Activated CD4-positive, alpha-beta T cell treated with anti-CD3 and anti-CD28 coated beads for 36 hours (primary cell): ENCODE measurements at regions not wholly inside any gene's neighbourhood (a gene's known extent, or its start where the extent isn't known, plus 50 kb on each side); places are given as distances from the start of the nearest gene placed in this dataset.

Experiments used
- ATAC-seq: fragments of 200-7000 bp; cut with Tn5 transposase; one replicate; pipeline ENCODE4 v1.10.0; 2021; ENCODE audit warnings: mild to moderate bottlenecking, moderate library complexity
- CTCF ChIA-PET: fragments of 350-600 bp; sonication (Branson Sonifier 250); formaldehyde crosslinking; loops from one replicate; lab custom pipeline; 2021; ENCODE audit warnings: antibody characterized with exemption; lab: Charles Lee
- POLR2A ChIA-PET: fragments of 350-600 bp; sonication (Branson Sonifier 250); formaldehyde crosslinking; loops from one replicate; lab custom pipeline; 2021; ENCODE audit warnings: antibody characterized with exemption, inconsistent platforms; lab: Charles Lee
- DNase-seq: peaks from one replicate; pipeline ENCODE4 v3.0.0-alpha.2; 2020
- H3K27ac Mint-ChIP-seq: one replicate; pipeline ENCODE4 v1.8.0; 2021; ENCODE audit warnings: mixed read lengths
- H3K27me3 Mint-ChIP-seq: one replicate; pipeline ENCODE4 v1.8.0; 2021; ENCODE audit warnings: mixed read lengths
- H3K36me3 Mint-ChIP-seq: one replicate; pipeline ENCODE4 v1.8.0; 2021; ENCODE audit warnings: low read depth, mixed read lengths
- H3K4me1 Mint-ChIP-seq: one replicate; pipeline ENCODE4 v1.8.0; 2021; ENCODE audit warnings: mixed read lengths
- H3K4me3 Mint-ChIP-seq: one replicate; pipeline ENCODE4 v1.8.0; 2021; ENCODE audit warnings: mild to moderate bottlenecking, moderate library complexity, mixed read lengths
- H3K9me3 Mint-ChIP-seq: one replicate; pipeline ENCODE4 v1.8.0; 2021; ENCODE audit warnings: low read depth, mixed read lengths
- intact Hi-C, 2 experiments: fragments of 100-400 bp; cut with DNase I in 1 of 2; cut with micrococcal nuclease in 1 of 2; formaldehyde crosslinking; loops; one replicate each; pipeline versions ENCODE4 v1.14.2 to v1.15.1; 2022 to 2024; cut with DNase I, micrococcal nuclease

DNA sequence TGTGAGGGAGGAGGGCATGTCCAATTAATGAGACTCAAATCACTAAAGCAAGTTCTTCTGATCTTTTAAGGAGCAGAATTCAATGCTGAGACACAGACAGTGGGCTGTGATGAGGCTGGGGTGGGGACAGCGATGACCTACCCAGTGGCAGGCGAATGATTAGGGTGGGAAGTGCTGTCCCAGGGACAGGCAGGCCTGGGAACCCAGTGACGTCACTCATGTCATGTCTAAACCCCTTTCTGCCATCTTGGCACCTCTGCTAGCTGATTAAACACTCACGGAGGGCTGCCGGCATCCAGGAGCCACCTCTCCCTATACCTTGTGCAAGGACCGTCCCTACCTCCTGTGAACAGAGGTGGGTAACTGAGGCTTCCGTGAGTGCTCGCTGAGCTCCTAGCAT is 1235.2 kb downstream of the TBC1D22A start:
- ATAC-seq = no peak
- intact Hi-C loops = no loop called here
- Mint-ChIP-seq H3K4me3 (no peak overlapping the region), H3K9me3 (no peaks in the 10 kb centered on the region), H3K36me3 (no peaks in the 10 kb centered on the region), H3K27ac (no peak overlapping the region), H3K4me1 (no peaks in the 10 kb centered on the region), H3K27me3 (peaks cover under 1% of the 10 kb centered on the region)
- no peak for DNase-seq
- ChIA-PET POLR2A (no interaction called here), CTCF (interaction anchor here (0.5 kb wide), 1 partner anchor 1784 kb away, joined by 4 read pairs; no protein-coding TSS in a partner anchor)

DNA sequence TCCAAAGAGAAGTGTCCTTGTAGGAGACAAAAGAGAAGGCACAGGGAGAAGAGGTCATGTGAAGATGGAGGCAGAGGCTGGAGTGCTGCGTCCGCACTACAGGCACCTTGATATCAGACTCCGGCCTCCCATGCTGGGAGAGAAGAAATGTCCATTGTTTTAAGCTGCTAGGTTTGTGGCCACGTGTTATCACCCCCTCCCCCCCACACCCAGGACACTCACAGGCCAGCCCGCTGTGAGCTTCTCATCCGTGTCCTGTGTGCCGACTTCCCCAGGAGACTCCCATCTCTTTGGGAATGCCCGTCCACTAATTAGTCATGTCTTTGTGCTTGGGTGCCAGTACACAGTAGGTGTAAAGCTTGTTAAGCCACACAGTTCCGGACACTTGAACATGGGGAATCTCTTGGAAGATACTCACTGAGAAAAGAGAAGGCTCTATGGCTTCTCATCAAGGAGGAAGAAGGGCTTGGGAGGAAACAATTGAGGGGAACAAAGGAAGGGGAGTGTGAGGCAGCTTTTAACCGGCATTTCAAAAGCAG is 1234.7 kb downstream of the TBC1D22A start:
- Mint-ChIP-seq H3K36me3 (no peaks in the 10 kb centered on the region), H3K27ac (no peak overlapping the region), H3K27me3 (peaks cover 1% of the 10 kb centered on the region), H3K4me3 (no peak overlapping the region), H3K4me1 (no peaks in the 10 kb centered on the region), H3K9me3 (no peaks in the 10 kb centered on the region)
- ATAC-seq (no peak), DNase-seq (no peak)
- POLR2A ChIA-PET = no interaction called here
- intact Hi-C loops = no loop called here
- CTCF ChIA-PET = interaction anchor here (0.5 kb wide), 1 partner anchor 1784 kb away, joined by 4 read pairs; no protein-coding TSS in a partner anchor

DNA sequence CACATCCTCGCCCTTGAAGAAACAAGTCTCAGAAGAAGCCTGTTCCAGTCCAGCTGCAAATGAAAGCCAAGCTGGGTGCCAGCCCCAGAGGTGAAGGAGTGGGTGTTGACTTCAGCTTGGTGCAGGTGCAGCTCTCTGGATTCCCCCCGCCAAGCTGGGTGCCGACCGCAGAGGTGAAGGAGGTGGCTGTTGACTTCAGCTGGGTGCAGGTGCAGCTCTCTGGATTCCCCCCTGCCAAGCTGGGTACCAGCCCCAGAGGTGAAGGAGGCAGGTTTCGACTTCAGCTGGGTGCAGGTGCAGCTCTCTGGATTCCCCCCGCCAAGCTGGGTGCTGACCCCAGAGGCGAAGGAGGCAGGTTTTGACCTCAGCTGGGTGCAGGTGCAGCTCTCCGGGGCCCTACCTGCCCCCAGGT is 1234.0 kb downstream of the TBC1D22A start:
- DNase-seq (no peak), ATAC-seq (no peak)
- Mint-ChIP-seq H3K36me3 (no peaks in the 10 kb centered on the region), H3K4me1 (no peaks in the 10 kb centered on the region), H3K9me3 (no peaks in the 10 kb centered on the region), H3K27ac (no peak overlapping the region), H3K27me3 (peaks cover 1% of the 10 kb centered on the region), H3K4me3 (no peak overlapping the region)
- CTCF ChIA-PET = interaction anchor here (0.6 kb wide), 1 partner anchor 779 kb away, joined by 5 read pairs; no protein-coding TSS in a partner anchor
- POLR2A ChIA-PET = no interaction called here
- intact Hi-C loops = no loop called here

DNA sequence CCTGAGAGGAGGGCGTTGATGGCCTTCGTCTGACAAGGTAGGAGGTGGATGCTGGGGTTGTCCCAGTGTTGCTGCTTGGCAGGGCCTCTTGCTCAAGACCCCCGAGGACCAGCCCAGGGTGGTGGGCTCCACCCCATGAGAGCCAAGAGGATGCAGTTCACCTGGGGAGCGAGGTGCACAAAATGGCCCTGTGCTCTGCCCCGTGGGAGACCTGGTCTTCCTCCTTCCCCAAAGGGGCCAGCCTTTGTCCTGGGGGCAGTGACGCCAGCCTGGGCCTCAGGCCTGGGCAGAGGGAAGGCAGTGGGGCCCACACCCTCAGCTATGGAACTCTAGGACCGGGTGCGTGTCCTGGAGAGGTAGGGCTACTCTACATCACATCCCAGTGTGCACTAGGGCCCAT is 1233.3 kb downstream of the TBC1D22A start:
- no peak overlapping the region for H3K4me3 Mint-ChIP-seq
- no peak for DNase-seq
- ATAC-seq = no peak
- intact Hi-C loops = no loop called here
- no peaks in the 10 kb centered on the region for H3K36me3 Mint-ChIP-seq
- no peak overlapping the region for H3K27ac Mint-ChIP-seq
- H3K9me3 Mint-ChIP-seq = no peaks in the 10 kb centered on the region
- peaks cover 1% of the 10 kb centered on the region for H3K27me3 Mint-ChIP-seq
- POLR2A ChIA-PET = no interaction called here
- H3K4me1 Mint-ChIP-seq = no peaks in the 10 kb centered on the region
- CTCF ChIA-PET = no interaction called here

DNA sequence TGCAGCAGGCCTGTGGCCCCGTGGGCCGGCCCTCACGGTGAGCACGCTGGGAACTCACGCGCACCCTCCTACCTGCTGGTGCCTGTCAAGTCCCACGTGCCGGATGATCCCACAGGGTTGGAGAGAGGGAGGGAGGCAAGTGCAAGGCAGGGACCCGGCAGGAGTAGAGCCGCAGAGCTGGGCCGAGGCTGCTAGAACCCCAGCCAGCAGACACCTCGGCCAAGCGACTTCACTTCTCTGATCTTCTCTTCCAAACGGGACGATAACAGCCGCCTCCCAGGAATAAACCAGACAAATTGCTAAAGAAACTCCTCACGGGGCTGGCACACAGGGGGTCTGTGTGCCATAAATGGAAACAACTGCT is 1232.8 kb downstream of the TBC1D22A start:
- POLR2A ChIA-PET = no interaction called here
- H3K36me3 Mint-ChIP-seq = no peaks in the 10 kb centered on the region
- peaks cover 1% of the 10 kb centered on the region for H3K27me3 Mint-ChIP-seq
- ATAC-seq = no peak
- no peak overlapping the region for H3K27ac Mint-ChIP-seq
- no peaks in the 10 kb centered on the region for H3K9me3 Mint-ChIP-seq
- H3K4me1 Mint-ChIP-seq = no peaks in the 10 kb centered on the region
- CTCF ChIA-PET = no interaction called here
- H3K4me3 Mint-ChIP-seq = no peak overlapping the region
- intact Hi-C loops = no loop called here
- no peak for DNase-seq

DNA sequence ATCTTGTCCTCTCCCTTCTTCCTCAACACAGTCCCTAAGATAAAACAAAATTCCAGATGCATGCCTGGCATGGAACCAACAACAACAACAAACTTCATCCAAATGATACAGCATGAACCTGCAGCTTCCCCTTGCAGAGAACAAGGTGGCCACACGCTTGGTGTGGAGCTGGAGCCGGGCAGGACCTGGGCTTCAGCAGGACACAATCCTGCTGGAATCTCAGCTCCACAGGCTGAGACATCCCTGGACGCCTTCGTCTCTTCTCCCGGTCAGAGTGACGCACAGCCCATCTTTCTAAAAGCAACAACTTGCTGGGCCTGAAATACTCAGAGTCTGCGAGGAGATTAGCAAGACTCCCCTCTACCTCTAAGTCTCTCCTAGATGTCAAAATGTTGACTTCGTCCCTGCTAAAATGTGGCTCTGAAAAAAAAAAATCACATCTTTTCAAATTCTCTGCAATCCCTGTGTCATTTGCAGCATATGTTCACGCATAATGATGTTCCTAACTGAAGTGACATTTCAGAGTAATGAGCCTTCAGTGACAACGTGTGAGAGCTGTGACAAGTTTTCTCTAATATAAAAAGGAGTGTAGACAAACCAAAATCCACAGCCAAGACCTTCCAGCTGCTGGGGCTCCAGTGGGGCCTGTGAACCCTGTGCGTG is 1232.3 kb downstream of the TBC1D22A start:
- intact Hi-C loops = no loop called here
- Mint-ChIP-seq H3K27me3 (peaks cover 1% of the 10 kb centered on the region), H3K36me3 (no peaks in the 10 kb centered on the region), H3K27ac (no peak overlapping the region), H3K4me3 (no peak overlapping the region), H3K4me1 (no peaks in the 10 kb centered on the region), H3K9me3 (peaks cover under 1% of the 10 kb centered on the region)
- POLR2A ChIA-PET = no interaction called here
- ATAC-seq = no peak
- CTCF ChIA-PET = no interaction called here
- DNase-seq = no peak

DNA sequence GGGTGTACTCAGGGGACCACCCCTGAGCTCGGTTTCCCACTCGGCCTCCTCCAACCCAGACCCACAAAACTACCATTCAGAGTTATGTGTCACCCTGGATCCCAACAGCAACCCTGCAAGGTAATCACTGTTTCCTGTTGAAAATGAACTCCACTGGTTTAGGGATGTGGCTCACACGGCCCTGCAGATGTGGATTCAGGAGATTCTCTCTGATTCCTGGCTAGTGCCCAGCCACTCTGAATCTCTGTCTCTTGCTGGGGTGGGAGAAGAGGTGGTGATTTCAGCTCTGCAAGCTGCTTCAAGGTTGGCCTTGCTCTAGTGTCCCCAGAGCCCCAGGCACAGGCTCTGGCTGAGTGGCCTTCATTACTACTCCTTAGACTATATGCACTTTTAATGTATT is 1231.6 kb downstream of the TBC1D22A start:
- no peak overlapping the region for H3K4me3 Mint-ChIP-seq
- ATAC-seq (no peak), DNase-seq (no peak)
- no peaks in the 10 kb centered on the region for H3K4me1 Mint-ChIP-seq
- H3K27me3 Mint-ChIP-seq = peaks cover 1% of the 10 kb centered on the region
- ChIA-PET CTCF (no interaction called here), POLR2A (no interaction called here)
- no peaks in the 10 kb centered on the region for H3K36me3 Mint-ChIP-seq
- no peak overlapping the region for H3K27ac Mint-ChIP-seq
- intact Hi-C loops = no loop called here
- peaks cover 3% of the 10 kb centered on the region for H3K9me3 Mint-ChIP-seq

DNA sequence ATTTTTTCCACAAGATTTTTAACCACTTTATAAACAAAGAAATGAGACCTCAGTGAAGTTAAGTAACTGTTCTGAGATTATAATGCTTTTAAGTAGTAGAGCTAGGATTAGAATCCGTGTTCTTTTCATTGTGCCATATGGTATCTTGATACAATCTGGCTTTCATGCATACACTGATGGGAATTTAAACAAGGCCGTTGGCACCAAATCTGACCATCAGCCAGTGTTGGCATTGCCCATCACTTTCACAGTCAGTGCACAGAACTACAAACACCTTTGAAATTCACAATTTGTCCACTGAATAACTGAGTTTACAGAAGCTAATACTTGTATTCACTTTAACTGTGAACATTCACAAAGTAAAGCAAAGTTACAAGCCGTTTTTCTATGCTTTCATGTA is 1228.0 kb downstream of the TBC1D22A start:
- Mint-ChIP-seq H3K9me3 (peaks cover 17% of the 10 kb centered on the region), H3K4me3 (no peak overlapping the region), H3K27me3 (peaks cover 1% of the 10 kb centered on the region), H3K4me1 (no peaks in the 10 kb centered on the region), H3K27ac (no peak overlapping the region), H3K36me3 (no peaks in the 10 kb centered on the region)
- intact Hi-C loops = no loop called here
- ATAC-seq (no peak), DNase-seq (no peak)
- POLR2A ChIA-PET = no interaction called here
- CTCF ChIA-PET = no interaction called here

DNA sequence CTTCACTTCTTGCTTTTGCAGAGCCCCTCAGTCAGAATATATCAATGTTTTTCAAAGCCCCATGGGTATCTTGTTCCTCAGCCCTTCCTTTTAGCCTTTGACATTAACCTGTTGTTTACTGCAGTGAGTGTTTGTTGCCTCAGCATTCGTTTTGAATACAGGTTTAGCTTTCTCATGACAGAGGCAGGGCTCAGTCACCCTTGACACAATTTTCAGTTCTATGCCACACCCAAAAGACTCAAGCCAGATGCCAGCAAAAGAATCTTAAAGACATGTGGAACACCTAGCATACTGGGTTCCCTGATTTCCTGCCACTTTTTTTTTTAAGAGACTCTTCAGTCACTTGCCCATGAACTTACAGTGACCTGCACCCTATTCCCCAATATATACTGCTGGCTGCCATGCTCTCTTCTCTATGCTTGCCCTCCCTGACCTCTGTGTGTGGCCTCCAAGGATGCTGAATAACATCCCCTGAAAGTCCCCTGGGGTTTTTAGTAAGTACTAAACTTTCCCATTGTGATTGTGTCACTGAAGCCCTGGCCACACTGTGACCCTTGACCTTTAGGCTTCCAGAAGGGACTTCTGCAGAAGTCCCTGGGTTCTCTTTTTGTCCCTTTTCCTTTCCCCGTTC is 1225.5 kb downstream of the TBC1D22A start:
- POLR2A ChIA-PET = no interaction called here
- DNase-seq = no peak
- Mint-ChIP-seq H3K9me3 (peaks cover 17% of the 10 kb centered on the region), H3K4me1 (no peaks in the 10 kb centered on the region), H3K36me3 (no peaks in the 10 kb centered on the region), H3K4me3 (no peak overlapping the region), H3K27me3 (peaks cover 1% of the 10 kb centered on the region), H3K27ac (no peak overlapping the region)
- no peak for ATAC-seq
- intact Hi-C loops = no loop called here
- CTCF ChIA-PET = interaction anchor here (0.6 kb wide), 1 partner anchor 134 kb away, joined by 3 read pairs; no protein-coding TSS in a partner anchor

DNA sequence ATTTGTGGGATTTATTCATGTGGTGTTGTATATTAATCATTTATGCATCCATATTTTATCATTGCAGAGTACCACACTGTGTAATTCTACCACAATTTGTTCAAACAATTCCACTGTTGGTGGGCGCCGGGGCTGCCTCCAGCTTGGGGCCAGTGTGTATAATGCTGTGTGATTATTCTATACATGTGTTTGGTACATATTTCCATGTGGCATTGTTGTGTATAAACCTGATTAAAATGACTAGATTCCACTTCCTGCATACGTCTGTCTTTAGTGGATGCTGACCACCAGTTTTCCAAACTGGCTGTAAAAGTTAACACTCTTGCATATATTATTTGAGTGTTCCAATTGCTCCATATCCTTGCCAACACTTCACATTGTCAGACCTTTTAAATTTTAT is 1213.8 kb downstream of the TBC1D22A start:
- no peaks in the 10 kb centered on the region for H3K9me3 Mint-ChIP-seq

DNA sequence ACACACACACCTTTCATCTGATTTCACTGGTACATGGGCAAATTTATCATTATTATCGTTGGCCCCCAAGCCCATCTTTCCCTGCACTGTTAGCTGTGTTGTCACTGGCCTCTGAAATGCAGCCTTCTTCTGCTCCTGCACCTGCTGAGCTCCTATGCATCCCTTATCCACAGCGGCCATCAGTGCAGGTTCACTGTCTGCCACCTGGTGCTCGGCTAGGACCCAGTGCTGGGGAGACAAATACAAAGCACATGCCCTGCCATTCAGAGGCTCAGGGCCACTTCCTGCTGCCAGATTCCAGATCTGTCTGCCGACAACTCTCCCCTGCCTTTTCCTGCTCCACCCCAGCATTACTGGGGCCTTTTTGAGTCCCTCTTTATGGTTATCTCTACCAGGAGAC is 1205.4 kb downstream of the TBC1D22A start:
- DNase-seq (no peak), ATAC-seq (no peak)
- no peaks in the 10 kb centered on the region for H3K4me1 Mint-ChIP-seq
- H3K27ac Mint-ChIP-seq = no peak overlapping the region
- POLR2A ChIA-PET = no interaction called here
- H3K9me3 Mint-ChIP-seq = no peaks in the 10 kb centered on the region
- H3K4me3 Mint-ChIP-seq = no peak overlapping the region
- H3K27me3 Mint-ChIP-seq = peaks cover 9% of the 10 kb centered on the region
- CTCF ChIA-PET = no interaction called here
- H3K36me3 Mint-ChIP-seq = no peaks in the 10 kb centered on the region
- intact Hi-C loops = no loop called here

More for the DNA sequence above, 1213.8 kb downstream of the TBC1D22A start:
- no peak for DNase-seq
- CTCF ChIA-PET = no interaction called here
- no peak for ATAC-seq
- Mint-ChIP-seq H3K36me3 (no peaks in the 10 kb centered on the region), H3K27ac (no peak overlapping the region), H3K4me1 (no peaks in the 10 kb centered on the region), H3K27me3 (peaks cover 4% of the 10 kb centered on the region), H3K4me3 (no peak overlapping the region)
- POLR2A ChIA-PET = no interaction called here
- intact Hi-C loops = no loop called here

DNA sequence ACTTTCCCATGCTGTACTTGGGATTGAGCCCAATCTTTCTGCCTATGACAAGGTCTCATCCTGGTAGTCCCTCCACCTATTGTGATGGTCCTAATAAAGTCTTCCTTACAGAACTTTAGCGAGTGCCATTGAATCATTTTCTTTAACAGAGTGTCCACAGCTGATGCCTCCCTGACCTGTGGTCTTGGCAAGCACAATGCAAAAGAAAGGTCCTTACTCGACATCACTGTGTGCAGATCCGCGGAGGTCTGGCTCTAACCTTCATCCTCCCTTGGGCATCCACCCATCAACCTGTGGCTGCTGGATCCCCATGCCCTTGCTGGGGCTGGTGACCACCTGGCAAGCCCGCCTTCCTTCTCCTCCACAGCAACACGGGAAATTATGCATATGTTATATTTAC is 1203.9 kb downstream of the TBC1D22A start:
- POLR2A ChIA-PET = no interaction called here

More for the DNA sequence above, 1203.9 kb downstream of the TBC1D22A start:
- no peaks in the 10 kb centered on the region for H3K4me1 Mint-ChIP-seq
- H3K4me3 Mint-ChIP-seq = no peak overlapping the region
- DNase-seq (no peak), ATAC-seq (no peak)
- H3K9me3 Mint-ChIP-seq = no peaks in the 10 kb centered on the region
- CTCF ChIA-PET = no interaction called here
- no peak overlapping the region for H3K27ac Mint-ChIP-seq
- peaks cover 9% of the 10 kb centered on the region for H3K27me3 Mint-ChIP-seq
- H3K36me3 Mint-ChIP-seq = no peaks in the 10 kb centered on the region
- intact Hi-C loops = no loop called here
